ENCODE measurements at regions not wholly inside any gene's neighbourhood (a gene's known extent, or its start where the extent isn't known, plus 50 kb on each side); places are given as distances from the start of the nearest gene placed in this dataset.

GRCh38 chr4:31715302-31715701 is 995.1 kb downstream of the PCDH7 start:
- Histone ChIP-seq H3K9me3 (ENCODE audit: control insufficient read depth, insufficient read depth, low read depth, low read length) (no peaks in the 10 kb centered on the region), H3K4me1 (ENCODE audit: control insufficient read depth, insufficient read depth, low read length) (no peaks in the 10 kb centered on the region), H3K27me3 (ENCODE audit: control insufficient read depth, insufficient read depth, low read length) (no peaks in the 10 kb centered on the region), H3K27ac (ENCODE audit: low read length) (no peak overlapping the region), H3K4me3 (ENCODE audit: low read depth in 2 of 2, low read length in 2 of 2) (no peak overlapping the region), H3K36me3 (ENCODE audit: control insufficient read depth, insufficient read depth, low read length) (no peaks in the 10 kb centered on the region)
- ATAC-seq: no peak
- CTCF ChIA-PET: interaction anchor here (0.6 kb wide), 1 partner anchor 885 kb away, joined by 3 read pairs; no protein-coding TSS in a partner anchor
- TF ChIP-seq POLR2AphosphoS5 (IDR thresholded peaks at IDR 0.05; ENCODE audit: low read depth, low read length) (no peak), SIN3A (IDR thresholded peaks at IDR 0.05; ENCODE audit: borderline replicate concordance, insufficient read depth, low read depth, low read length) (no peak), TCF7L2 (IDR thresholded peaks at IDR 0.05; ENCODE audit: low read depth, low read length) (no peak)
- TF ChIP-seq, protein P1, sequence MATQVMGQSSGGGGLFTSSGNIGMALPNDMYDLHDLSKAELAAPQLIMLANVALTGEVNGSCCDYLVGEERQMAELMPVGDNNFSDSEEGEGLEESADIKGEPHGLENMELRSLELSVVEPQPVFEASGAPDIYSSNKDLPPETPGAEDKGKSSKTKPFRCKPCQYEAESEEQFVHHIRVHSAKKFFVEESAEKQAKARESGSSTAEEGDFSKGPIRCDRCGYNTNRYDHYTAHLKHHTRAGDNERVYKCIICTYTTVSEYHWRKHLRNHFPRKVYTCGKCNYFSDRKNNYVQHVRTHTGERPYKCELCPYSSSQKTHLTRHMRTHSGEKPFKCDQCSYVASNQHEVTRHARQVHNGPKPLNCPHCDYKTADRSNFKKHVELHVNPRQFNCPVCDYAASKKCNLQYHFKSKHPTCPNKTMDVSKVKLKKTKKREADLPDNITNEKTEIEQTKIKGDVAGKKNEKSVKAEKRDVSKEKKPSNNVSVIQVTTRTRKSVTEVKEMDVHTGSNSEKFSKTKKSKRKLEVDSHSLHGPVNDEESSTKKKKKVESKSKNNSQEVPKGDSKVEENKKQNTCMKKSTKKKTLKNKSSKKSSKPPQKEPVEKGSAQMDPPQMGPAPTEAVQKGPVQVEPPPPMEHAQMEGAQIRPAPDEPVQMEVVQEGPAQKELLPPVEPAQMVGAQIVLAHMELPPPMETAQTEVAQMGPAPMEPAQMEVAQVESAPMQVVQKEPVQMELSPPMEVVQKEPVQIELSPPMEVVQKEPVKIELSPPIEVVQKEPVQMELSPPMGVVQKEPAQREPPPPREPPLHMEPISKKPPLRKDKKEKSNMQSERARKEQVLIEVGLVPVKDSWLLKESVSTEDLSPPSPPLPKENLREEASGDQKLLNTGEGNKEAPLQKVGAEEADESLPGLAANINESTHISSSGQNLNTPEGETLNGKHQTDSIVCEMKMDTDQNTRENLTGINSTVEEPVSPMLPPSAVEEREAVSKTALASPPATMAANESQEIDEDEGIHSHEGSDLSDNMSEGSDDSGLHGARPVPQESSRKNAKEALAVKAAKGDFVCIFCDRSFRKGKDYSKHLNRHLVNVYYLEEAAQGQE (IDR thresholded peaks at IDR 0.05; ENCODE audit: insufficient read depth in 1 of 2, low read depth in 2 of 2, low read length in 1 of 2): no peak
- TF ChIP-seq, protein P2, sequence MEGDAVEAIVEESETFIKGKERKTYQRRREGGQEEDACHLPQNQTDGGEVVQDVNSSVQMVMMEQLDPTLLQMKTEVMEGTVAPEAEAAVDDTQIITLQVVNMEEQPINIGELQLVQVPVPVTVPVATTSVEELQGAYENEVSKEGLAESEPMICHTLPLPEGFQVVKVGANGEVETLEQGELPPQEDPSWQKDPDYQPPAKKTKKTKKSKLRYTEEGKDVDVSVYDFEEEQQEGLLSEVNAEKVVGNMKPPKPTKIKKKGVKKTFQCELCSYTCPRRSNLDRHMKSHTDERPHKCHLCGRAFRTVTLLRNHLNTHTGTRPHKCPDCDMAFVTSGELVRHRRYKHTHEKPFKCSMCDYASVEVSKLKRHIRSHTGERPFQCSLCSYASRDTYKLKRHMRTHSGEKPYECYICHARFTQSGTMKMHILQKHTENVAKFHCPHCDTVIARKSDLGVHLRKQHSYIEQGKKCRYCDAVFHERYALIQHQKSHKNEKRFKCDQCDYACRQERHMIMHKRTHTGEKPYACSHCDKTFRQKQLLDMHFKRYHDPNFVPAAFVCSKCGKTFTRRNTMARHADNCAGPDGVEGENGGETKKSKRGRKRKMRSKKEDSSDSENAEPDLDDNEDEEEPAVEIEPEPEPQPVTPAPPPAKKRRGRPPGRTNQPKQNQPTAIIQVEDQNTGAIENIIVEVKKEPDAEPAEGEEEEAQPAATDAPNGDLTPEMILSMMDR (IDR thresholded peaks at IDR 0.05): no peak
- in situ Hi-C loops (cut with HindIII; ENCODE audit: low pct_unique_long_range_greater_than_20kb, low sequenced_read_pairs) (no loop called here), intact Hi-C loops (cut with micrococcal nuclease; ENCODE audit: unreplicated experiment) (no loop called here)
- POLR2A ChIA-PET: no interaction called here
- no peak for DNase-seq (ENCODE audit: low read depth, low spot score)
- BruUV-seq (replicated peaks): no TSS peak

GRCh38 chr4:31727030-31727429 is 1006.9 kb downstream of the PCDH7 start:
- no peak for TF ChIP-seq TCF7L2 (IDR thresholded peaks at IDR 0.05; ENCODE audit: low read depth, low read length)
- TF ChIP-seq, protein P1 (IDR thresholded peaks at IDR 0.05; ENCODE audit: insufficient read depth in 1 of 2, low read depth in 2 of 2, low read length in 1 of 2): no peak
- TF ChIP-seq, protein P2 (IDR thresholded peaks at IDR 0.05): no peak
- no peak for TF ChIP-seq POLR2AphosphoS5 (IDR thresholded peaks at IDR 0.05; ENCODE audit: low read depth, low read length)
- TF ChIP-seq SIN3A (IDR thresholded peaks at IDR 0.05; ENCODE audit: borderline replicate concordance, insufficient read depth, low read depth, low read length): no peak
- ChIA-PET POLR2A (interaction anchor here (1.0 kb wide), 1 partner anchor 932 kb away, joined by 3 read pairs; no protein-coding TSS in a partner anchor), CTCF (no interaction called here)
- in situ Hi-C loops (cut with HindIII; ENCODE audit: low pct_unique_long_range_greater_than_20kb, low sequenced_read_pairs): no loop called here
- Histone ChIP-seq H3K27ac (ENCODE audit: low read length) (no peak overlapping the region), H3K9me3 (ENCODE audit: control insufficient read depth, insufficient read depth, low read depth, low read length) (no peaks in the 10 kb centered on the region), H3K4me3 (ENCODE audit: low read depth in 2 of 2, low read length in 2 of 2) (no peak overlapping the region), H3K4me1 (ENCODE audit: control insufficient read depth, insufficient read depth, low read length) (no peaks in the 10 kb centered on the region), H3K36me3 (ENCODE audit: control insufficient read depth, insufficient read depth, low read length) (no peaks in the 10 kb centered on the region), H3K27me3 (ENCODE audit: control insufficient read depth, insufficient read depth, low read length) (no peaks in the 10 kb centered on the region)
- intact Hi-C loops (cut with micrococcal nuclease; ENCODE audit: unreplicated experiment): no loop called here
- BruUV-seq (replicated peaks): no TSS peak
- ATAC-seq: no peak
- no peak for DNase-seq (ENCODE audit: low read depth, low spot score)

Measured in Panc1 (cell line).